GM18870 (cell line): ENCODE measurements at regions not wholly inside any gene's neighbourhood (a gene's known extent, or its start where the extent isn't known, plus 50 kb on each side); places are given as distances from the start of the nearest gene placed in this dataset.

Experiments used
- ATAC-seq: cut with Tn5 transposase; IDR thresholded peaks from one replicate; pipeline ENCODE4 v1.9.1; 2021; ENCODE audit warnings: moderate library complexity; ENCODE audit not compliant: unreplicated experiment

DNA sequence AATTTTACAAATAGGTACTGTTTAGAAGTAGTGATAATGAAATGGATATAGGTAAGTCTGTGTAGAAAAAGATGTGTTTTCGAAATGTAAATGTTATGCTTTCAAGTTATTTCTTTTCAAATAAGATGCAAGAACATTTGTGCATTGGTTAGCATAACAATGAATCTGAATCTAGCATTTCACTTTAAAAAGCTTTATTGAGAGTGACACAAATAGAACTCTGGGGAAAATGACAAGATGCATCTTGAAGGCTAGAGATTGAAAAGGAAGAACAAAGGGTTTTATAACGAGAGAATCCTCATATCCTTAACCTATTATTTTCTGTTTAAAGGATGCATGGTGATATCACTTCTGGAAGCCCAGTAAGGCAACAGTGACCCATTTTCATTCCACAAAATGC lies 639.9 kb upstream of the PTCHD4 start:
- ATAC-seq = no peak

- no peak for ATAC-seq
These were observed 636.5 kb upstream of the PTCHD4 start for GRCh38 chr6:48747471-48747870.

DNA sequence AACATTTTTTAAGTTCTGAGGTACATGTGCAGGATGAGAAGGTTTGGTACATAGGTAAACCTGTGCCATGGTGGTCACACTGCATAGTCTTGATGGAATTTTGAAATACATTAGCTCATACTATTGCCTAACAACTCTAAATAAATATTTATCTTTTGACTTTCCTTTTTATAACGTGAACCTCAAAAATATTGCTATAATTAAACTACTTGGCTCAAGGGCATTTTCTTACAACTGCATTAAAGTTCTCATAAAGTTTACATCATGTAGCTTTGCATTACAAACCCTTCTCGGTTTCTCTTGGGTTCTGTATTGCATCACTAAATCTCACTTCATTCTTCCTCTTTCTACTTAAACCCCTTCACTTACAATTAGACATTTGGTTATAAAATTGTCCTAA lies 636.0 kb upstream of the PTCHD4 start:
- no peak for ATAC-seq

- ATAC-seq = no peak
These were observed 634.0 kb upstream of the PTCHD4 start for GRCh38 chr6:48744948-48745347.

- no peak for ATAC-seq
These were observed 632.7 kb upstream of the PTCHD4 start for GRCh38 chr6:48743738-48744137.

DNA sequence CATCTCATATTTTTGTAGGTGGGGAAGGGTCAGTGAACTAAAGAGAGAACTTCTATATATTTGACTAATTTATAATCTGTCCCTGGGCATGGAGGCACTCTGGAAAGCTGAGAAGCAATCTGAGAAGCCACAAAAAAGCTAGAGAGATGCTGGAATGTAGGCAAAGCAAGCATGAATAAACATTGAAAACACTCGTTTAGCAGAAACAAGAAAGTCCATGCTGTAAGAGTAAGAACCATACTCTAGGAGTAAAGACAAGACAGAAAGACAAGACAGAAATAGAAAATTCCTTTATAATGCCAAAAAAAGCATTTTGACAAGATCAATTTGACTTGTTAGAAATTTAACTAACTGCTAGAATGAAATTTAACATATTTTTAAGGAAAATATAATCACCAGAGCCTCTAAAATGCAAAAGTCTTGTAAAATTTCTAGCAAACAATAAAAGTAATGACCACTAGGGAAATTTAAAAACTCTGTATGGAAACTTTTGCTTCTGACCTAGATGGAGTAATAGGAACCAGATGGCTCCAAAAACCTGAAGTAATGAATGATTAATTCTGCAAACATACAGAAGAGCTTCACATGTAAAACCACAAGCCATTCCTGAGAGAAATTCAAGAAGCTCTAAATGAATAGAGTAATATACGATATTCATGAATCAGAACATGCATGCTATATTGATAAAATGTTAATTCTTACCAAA lies 625.7 kb upstream of the PTCHD4 start:
- no peak for ATAC-seq

- ATAC-seq = no peak
These were observed 624.8 kb upstream of the PTCHD4 start for GRCh38 chr6:48735846-48736245.

DNA sequence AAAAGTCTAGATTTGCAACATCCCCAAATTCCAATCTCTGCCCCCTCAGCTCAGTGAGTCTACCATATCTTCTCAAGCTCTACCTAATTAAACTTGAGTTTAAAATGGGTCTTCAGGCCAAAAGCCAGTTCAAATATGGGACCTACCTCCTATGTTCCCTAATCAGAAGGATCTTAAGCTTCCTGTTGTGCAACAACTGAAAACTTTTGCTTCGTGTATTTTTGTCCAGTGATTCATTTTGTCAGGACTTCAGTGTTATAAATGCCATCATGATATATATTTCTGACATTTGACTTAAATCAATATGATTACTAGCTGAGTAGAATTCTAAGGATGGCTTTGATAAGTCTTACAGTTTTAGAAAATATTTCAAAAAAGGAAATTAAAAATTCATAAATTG lies 622.6 kb upstream of the PTCHD4 start:
- no peak for ATAC-seq

- no peak for ATAC-seq
These were observed 603.7 kb upstream of the PTCHD4 start for GRCh38 chr6:48714699-48715098.

- no peak for ATAC-seq
These were observed 603.3 kb upstream of the PTCHD4 start for GRCh38 chr6:48714250-48714649.

GRCh38 chr6:48713612-48714011 lies 602.6 kb upstream of the PTCHD4 start:
- ATAC-seq = no peak

GRCh38 chr6:48706310-48706709 lies 595.3 kb upstream of the PTCHD4 start:
- ATAC-seq = no peak

- no peak for ATAC-seq
These were observed 590.6 kb upstream of the PTCHD4 start for GRCh38 chr6:48701572-48701971.

DNA sequence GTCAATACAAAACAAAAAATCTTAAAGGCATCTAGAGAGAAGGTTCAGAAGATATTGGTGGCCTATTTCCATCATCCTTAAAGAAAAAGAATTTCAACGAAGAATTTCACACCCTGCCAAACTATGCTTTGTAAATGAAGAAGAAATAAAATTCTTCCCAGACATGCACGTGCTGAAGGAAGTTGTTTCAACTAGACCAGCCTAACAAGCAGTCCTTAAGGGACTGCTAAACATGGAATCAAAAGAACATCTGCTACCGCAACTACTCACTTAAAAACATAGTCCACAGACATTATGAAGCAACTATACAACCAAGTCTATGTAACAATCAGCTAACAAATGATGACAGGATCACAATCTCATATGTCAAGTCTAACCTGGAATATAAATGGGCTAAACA lies 584.9 kb upstream of the PTCHD4 start:
- no peak for ATAC-seq

DNA sequence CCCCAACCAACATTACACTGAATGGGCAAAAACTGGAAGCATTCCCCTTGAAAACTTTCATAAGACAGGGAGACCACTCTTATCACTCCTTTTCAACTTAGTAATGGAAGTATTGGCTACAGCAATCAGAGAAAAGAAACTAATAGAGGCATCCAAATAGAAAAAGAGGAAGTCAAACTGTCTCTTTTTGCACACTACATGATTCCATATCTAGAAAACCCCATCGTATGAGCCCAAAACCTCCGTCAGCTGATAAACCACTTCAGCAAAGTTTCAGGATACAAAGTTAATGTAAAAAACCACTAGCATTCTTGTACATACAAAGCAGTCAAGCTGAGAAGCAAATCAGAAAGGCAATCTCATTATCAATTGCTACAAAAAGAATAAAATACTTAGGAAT lies 580.4 kb upstream of the PTCHD4 start:
- no peak for ATAC-seq

DNA sequence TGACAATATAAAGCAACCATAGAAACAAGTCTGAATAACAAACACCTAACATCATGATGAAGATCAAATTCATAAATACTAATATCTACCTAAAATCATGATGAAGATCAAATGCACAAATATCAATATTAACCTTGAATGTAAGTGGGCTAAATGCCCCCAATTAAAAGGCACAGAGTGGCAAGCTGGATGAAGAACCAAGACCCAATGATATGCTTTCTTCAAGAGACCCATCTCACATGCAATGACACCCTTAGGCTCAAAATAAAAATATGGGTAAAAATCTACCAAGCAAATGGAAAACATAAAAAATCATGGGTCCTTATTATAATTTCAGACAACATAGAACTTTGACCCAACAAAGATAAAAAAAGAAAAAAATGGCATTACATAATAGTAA lies 578.5 kb upstream of the PTCHD4 start:
- ATAC-seq = no peak

DNA sequence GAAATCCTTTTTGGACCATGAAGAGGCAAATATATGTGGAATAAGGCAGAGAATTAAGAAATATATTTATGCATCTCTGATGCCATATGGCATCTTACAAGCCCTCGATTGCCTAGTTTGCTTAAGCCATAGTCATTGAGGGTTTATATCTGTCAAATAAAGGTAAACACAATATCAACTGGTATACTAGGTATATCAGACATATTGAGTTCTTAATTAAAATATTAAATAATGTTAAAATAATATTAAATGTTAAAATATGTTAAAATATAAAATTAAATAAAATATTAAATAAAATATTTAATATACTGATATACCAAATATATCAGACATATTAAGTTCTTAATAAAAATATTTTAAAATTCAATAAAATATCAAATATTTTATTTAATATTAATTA lies 567.4 kb upstream of the PTCHD4 start:
- no peak for ATAC-seq

DNA sequence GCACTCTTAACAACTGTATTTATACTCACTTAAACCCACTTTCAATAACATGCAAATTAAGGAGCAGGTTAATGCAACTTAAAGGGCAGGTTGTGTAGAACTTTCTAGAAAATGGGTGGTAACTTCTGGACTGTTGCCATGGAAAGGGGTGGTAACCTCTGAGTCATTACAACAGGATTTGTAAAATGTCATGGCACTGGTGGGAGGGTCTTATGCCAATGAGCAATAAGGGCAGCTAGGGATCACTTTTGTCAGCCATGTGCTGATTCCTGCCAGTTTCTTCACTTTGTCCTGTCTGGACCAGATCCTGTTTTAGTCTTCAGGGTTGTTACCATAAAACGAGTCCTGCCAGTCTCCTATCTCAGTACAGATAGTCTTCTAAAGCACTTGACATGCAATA lies 560.5 kb upstream of the PTCHD4 start:
- no peak for ATAC-seq

GRCh38 chr6:48670546-48670945 lies 559.5 kb upstream of the PTCHD4 start:
- no peak for ATAC-seq

GRCh38 chr6:48667797-48668196 lies 556.8 kb upstream of the PTCHD4 start:
- ATAC-seq = no peak

- ATAC-seq = no peak
These were observed 553.8 kb upstream of the PTCHD4 start for GRCh38 chr6:48664826-48665225.

GRCh38 chr6:48658915-48659314 lies 547.9 kb upstream of the PTCHD4 start:
- ATAC-seq = no peak

- ATAC-seq = no peak
These were observed 530.5 kb upstream of the PTCHD4 start for GRCh38 chr6:48641544-48641943.
